ENCODE measurements at regions not wholly inside any gene's neighbourhood (a gene's known extent, or its start where the extent isn't known, plus 50 kb on each side); places are given as distances from the start of the nearest gene placed in this dataset.

GRCh38 chr15:29969562-29970401 lies 113.0 kb upstream of the GOLGA8J start:
- Mint-ChIP-seq H3K27me3 (ENCODE audit: low read depth) (peaks cover 20% of the 10 kb centered on the region), H3K9me3 (ENCODE audit: low read depth) (peaks cover 13% of the 10 kb centered on the region), H3K27ac (ENCODE audit: unreplicated experiment) (no peak overlapping the region), H3K4me1 (ENCODE audit: low read depth) (peaks cover 9% of the 10 kb centered on the region), H3K36me3 (ENCODE audit: low read depth) (peaks cover 6% of the 10 kb centered on the region), H3K4me3 (ENCODE audit: unreplicated experiment) (peak overlapping the region; percentile 62)
- no peak for DNase-seq (ENCODE audit: low spot score)
- TF ChIP-seq, protein P1, sequence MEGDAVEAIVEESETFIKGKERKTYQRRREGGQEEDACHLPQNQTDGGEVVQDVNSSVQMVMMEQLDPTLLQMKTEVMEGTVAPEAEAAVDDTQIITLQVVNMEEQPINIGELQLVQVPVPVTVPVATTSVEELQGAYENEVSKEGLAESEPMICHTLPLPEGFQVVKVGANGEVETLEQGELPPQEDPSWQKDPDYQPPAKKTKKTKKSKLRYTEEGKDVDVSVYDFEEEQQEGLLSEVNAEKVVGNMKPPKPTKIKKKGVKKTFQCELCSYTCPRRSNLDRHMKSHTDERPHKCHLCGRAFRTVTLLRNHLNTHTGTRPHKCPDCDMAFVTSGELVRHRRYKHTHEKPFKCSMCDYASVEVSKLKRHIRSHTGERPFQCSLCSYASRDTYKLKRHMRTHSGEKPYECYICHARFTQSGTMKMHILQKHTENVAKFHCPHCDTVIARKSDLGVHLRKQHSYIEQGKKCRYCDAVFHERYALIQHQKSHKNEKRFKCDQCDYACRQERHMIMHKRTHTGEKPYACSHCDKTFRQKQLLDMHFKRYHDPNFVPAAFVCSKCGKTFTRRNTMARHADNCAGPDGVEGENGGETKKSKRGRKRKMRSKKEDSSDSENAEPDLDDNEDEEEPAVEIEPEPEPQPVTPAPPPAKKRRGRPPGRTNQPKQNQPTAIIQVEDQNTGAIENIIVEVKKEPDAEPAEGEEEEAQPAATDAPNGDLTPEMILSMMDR (IDR thresholded peaks at IDR 0.05): no peak

- DNase-seq (ENCODE audit: low spot score): no peak
- TF ChIP-seq, protein P1 (IDR thresholded peaks at IDR 0.05): no peak
- no peak overlapping the region for H3K27ac Mint-ChIP-seq (ENCODE audit: unreplicated experiment)
- peaks cover 9% of the 10 kb centered on the region for H3K4me1 Mint-ChIP-seq (ENCODE audit: low read depth)
- H3K4me3 Mint-ChIP-seq (ENCODE audit: unreplicated experiment): peak overlapping the region; percentile 71
- H3K27me3 Mint-ChIP-seq (ENCODE audit: low read depth): peaks cover 17% of the 10 kb centered on the region
- peaks cover 13% of the 10 kb centered on the region for H3K9me3 Mint-ChIP-seq (ENCODE audit: low read depth)
- peaks cover 6% of the 10 kb centered on the region for H3K36me3 Mint-ChIP-seq (ENCODE audit: low read depth)
Observed at GRCh38 chr15:29968895-29969561, 113.7 kb upstream of the GOLGA8J start.

DNA sequence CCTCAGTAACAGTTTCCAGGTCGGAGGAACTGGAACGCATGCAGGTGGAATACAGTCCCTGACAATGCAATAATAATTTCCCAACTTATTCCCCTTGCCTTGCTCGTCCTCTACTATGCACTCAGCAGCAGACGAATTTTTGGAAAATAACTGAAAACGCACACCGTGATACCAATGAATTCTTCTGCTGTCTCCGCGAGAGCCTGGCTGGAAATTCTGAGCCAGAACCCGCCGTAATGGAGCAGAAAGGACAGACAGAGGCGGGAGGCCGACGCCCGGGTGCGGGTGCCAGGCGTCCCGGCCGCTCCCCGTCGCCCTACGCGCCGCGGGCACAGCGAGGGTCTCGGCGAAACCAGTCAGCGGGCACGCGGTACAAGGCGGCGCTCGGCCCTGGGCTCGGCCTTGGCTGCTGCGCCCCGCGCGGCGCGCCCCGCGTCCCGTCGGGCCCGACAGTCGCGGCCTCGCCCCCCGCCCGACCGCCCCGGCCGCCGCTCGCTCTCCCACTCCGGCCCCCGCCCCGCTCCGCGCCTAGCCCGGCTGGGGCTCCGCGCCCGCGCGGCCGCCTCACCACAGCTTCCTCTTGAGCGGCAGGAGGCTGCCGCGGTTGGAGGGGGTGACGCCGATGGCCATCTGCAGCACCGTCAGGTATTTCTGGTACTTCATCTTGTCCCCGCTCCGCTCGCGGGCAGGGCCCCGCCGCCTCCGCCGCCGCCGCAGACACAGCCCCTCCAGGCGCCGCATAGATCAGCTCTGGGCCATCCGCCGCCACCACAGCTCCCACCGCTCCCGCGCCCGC lies 114.5 kb upstream of the GOLGA8J start:
- peaks cover 17% of the 10 kb centered on the region for H3K27me3 Mint-ChIP-seq (ENCODE audit: low read depth)
- peaks cover 6% of the 10 kb centered on the region for H3K36me3 Mint-ChIP-seq (ENCODE audit: low read depth)
- H3K27ac Mint-ChIP-seq (ENCODE audit: unreplicated experiment): no peak overlapping the region
- TF ChIP-seq, protein P1 (IDR thresholded peaks at IDR 0.05): no peak
- no peak for DNase-seq (ENCODE audit: low spot score)
- peaks cover 9% of the 10 kb centered on the region for H3K4me1 Mint-ChIP-seq (ENCODE audit: low read depth)
- peak overlapping the region; percentile 71 for H3K4me3 Mint-ChIP-seq (ENCODE audit: unreplicated experiment)
- H3K9me3 Mint-ChIP-seq (ENCODE audit: low read depth): peaks cover 13% of the 10 kb centered on the region

DNA sequence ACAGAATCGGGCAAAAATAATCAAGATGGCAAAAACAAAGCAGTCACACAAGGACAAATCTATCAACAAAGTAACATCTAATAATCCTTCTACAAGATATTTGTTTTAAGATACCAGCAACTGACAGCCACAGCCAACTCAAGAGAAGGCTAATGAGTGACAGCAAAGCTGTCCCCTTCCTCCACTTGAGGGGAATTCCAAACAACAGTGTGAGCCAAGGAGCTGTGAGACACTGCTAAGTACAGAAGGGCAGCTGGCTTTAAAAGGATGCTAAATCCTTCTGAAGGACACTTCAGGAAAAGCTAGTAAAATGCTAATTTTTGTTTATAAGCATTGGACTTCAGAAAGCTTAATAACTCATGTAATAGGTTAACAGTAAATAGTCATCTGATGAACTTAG lies 120.3 kb upstream of the GOLGA8J start:
- DNase-seq (ENCODE audit: low spot score): no peak
- Mint-ChIP-seq H3K9me3 (ENCODE audit: low read depth) (no peaks in the 10 kb centered on the region), H3K4me1 (ENCODE audit: low read depth) (peaks cover 4% of the 10 kb centered on the region), H3K36me3 (ENCODE audit: low read depth) (peaks cover 3% of the 10 kb centered on the region), H3K27me3 (ENCODE audit: low read depth) (peaks cover 16% of the 10 kb centered on the region), H3K27ac (ENCODE audit: unreplicated experiment) (no peak overlapping the region), H3K4me3 (ENCODE audit: unreplicated experiment) (no peak overlapping the region)
- TF ChIP-seq, protein P1 (IDR thresholded peaks at IDR 0.05): no peak

Measured in chondrocyte (in vitro differentiated cells).